Activated T-cell treated with anti-CD3 and anti-CD28 coated beads, Interleukin-2, amount 50 U/mL, for 4 hours (primary cell): ENCODE measurements at regions not wholly inside any gene's neighbourhood (a gene's known extent, or its start where the extent isn't known, plus 50 kb on each side); places are given as distances from the start of the nearest gene placed in this dataset.
"Not testable (repeated sequence)": the region's sequence is repeated elsewhere in the genome, so short reads cannot be mapped to it uniquely, and the experiment has no call there.

Experiments used
- ATAC-seq, 2 donors: fragments of 200-7000 bp; cut with Tn5 transposase; one replicate each; pipeline ENCODE4 v1.10.0; 2021
- DNase-seq: peaks from one replicate; pipeline ENCODE4 v3.0.0-alpha.2; 2020
- H3K27me3 Mint-ChIP-seq: one replicate; pipeline ENCODE4 v1.8.0; 2021; ENCODE audit warnings: low read depth, mixed read lengths
- H3K36me3 Mint-ChIP-seq: one replicate; pipeline ENCODE4 v1.8.0; 2022; ENCODE audit warnings: mixed read lengths; ENCODE audit not compliant: insufficient read depth
- H3K4me1 Mint-ChIP-seq: one replicate; pipeline ENCODE4 v1.8.0; 2021; ENCODE audit warnings: low read depth, mixed read lengths
- H3K4me3 Mint-ChIP-seq: one replicate; pipeline ENCODE4 v1.8.0; 2021; ENCODE audit warnings: mild to moderate bottlenecking, moderate library complexity, mixed read lengths
- H3K9me3 Mint-ChIP-seq: one replicate; pipeline ENCODE4 v1.8.0; 2021; ENCODE audit warnings: mixed read lengths

GRCh38 chr11:106152013-106152412 is 74.6 kb downstream of the AASDHPPT start:
- no peak for ATAC-seq
- Mint-ChIP-seq H3K9me3 (peaks cover under 1% of the 10 kb centered on the region), H3K4me1 (no peaks in the 10 kb centered on the region), H3K4me3 (no peak overlapping the region), H3K27me3 (peaks cover 11% of the 10 kb centered on the region), H3K36me3 (no peaks in the 10 kb centered on the region)
- no peak for DNase-seq

- Mint-ChIP-seq H3K27me3 (peaks cover 12% of the 10 kb centered on the region), H3K4me3 (no peak overlapping the region), H3K4me1 (no peaks in the 10 kb centered on the region), H3K9me3 (no peaks in the 10 kb centered on the region), H3K36me3 (no peaks in the 10 kb centered on the region)
- DNase-seq: no peak
- no peak for ATAC-seq
These were observed 75.4 kb downstream of the AASDHPPT start for GRCh38 chr11:106152824-106153223.

- no peak for DNase-seq
These were observed 79.0 kb downstream of the AASDHPPT start for GRCh38 chr11:106156290-106156937.

GRCh38 chr11:106158406-106158805 is 80.9 kb downstream of the AASDHPPT start:
- DNase-seq (no peak), ATAC-seq (no peak)
- Mint-ChIP-seq H3K36me3 (no peaks in the 10 kb centered on the region), H3K4me1 (peaks cover 4% of the 10 kb centered on the region), H3K27me3 (peaks cover 9% of the 10 kb centered on the region), H3K4me3 (no peak overlapping the region), H3K9me3 (no peaks in the 10 kb centered on the region)

More at GRCh38 chr11:106156290-106156937, 79.0 kb downstream of the AASDHPPT start:
- Mint-ChIP-seq H3K4me1 (peaks cover 4% of the 10 kb centered on the region), H3K27me3 (peaks cover 12% of the 10 kb centered on the region), H3K36me3 (no peaks in the 10 kb centered on the region), H3K9me3 (no peaks in the 10 kb centered on the region), H3K4me3 (no peak overlapping the region)
- ATAC-seq: peak in 1 of 2 donors; percentile 37

GRCh38 chr11:106159836-106160235 is 82.4 kb downstream of the AASDHPPT start:
- no peak for DNase-seq
- Mint-ChIP-seq H3K4me3 (no peak overlapping the region), H3K9me3 (no peaks in the 10 kb centered on the region), H3K36me3 (no peaks in the 10 kb centered on the region), H3K4me1 (peaks cover 4% of the 10 kb centered on the region), H3K27me3 (peaks cover 4% of the 10 kb centered on the region)
- ATAC-seq: no peak

GRCh38 chr11:106160494-106160893 is 83.0 kb downstream of the AASDHPPT start:
- no peaks in the 10 kb centered on the region for H3K9me3 Mint-ChIP-seq
- ATAC-seq: no peak
- H3K4me1 Mint-ChIP-seq: peaks cover 4% of the 10 kb centered on the region
- DNase-seq: no peak
- H3K27me3 Mint-ChIP-seq: peaks cover 4% of the 10 kb centered on the region
- no peak overlapping the region for H3K4me3 Mint-ChIP-seq
- H3K36me3 Mint-ChIP-seq: no peaks in the 10 kb centered on the region

- H3K36me3 Mint-ChIP-seq: no peaks in the 10 kb centered on the region
These were observed 84.5 kb downstream of the AASDHPPT start for GRCh38 chr11:106161775-106162634.

GRCh38 chr11:106167085-106167484 is 89.6 kb downstream of the AASDHPPT start:
- no peaks in the 10 kb centered on the region for H3K4me1 Mint-ChIP-seq
- ATAC-seq: no peak
- no peak for DNase-seq
- no peaks in the 10 kb centered on the region for H3K27me3 Mint-ChIP-seq
- peaks cover 14% of the 10 kb centered on the region for H3K9me3 Mint-ChIP-seq
- H3K36me3 Mint-ChIP-seq: no peaks in the 10 kb centered on the region
- H3K4me3 Mint-ChIP-seq: no peak overlapping the region

More at GRCh38 chr11:106161775-106162634, 84.5 kb downstream of the AASDHPPT start:
- no peak for ATAC-seq
- H3K27me3 Mint-ChIP-seq: peaks cover 1% of the 10 kb centered on the region
- no peak for DNase-seq
- H3K4me3 Mint-ChIP-seq: no peak overlapping the region
- H3K4me1 Mint-ChIP-seq: peaks cover 4% of the 10 kb centered on the region
- peaks cover 8% of the 10 kb centered on the region for H3K9me3 Mint-ChIP-seq

- Mint-ChIP-seq H3K36me3 (no peaks in the 10 kb centered on the region), H3K4me3 (no peak overlapping the region), H3K4me1 (no peaks in the 10 kb centered on the region), H3K27me3 (no peaks in the 10 kb centered on the region), H3K9me3 (peaks cover 1% of the 10 kb centered on the region)
- DNase-seq: no peak
- ATAC-seq: no peak
These were observed 95.0 kb downstream of the AASDHPPT start for GRCh38 chr11:106172386-106172991.

- no peaks in the 10 kb centered on the region for H3K9me3 Mint-ChIP-seq
- DNase-seq (no peak), ATAC-seq (no peak)
- H3K36me3 Mint-ChIP-seq: no peaks in the 10 kb centered on the region
- H3K4me1 Mint-ChIP-seq: no peaks in the 10 kb centered on the region
- no peak overlapping the region for H3K4me3 Mint-ChIP-seq
- H3K27me3 Mint-ChIP-seq: no peaks in the 10 kb centered on the region
These were observed 95.8 kb downstream of the AASDHPPT start for GRCh38 chr11:106173291-106173690.

- DNase-seq, H3K36me3 Mint-ChIP-seq, H3K4me3 Mint-ChIP-seq, ATAC-seq, H3K9me3 Mint-ChIP-seq, H3K4me1 Mint-ChIP-seq, H3K27me3 Mint-ChIP-seq: not testable (repeated sequence)
These were observed 96.5 kb downstream of the AASDHPPT start for GRCh38 chr11:106174003-106174402.

GRCh38 chr11:106176817-106177216 is 99.4 kb downstream of the AASDHPPT start:
- Mint-ChIP-seq H3K9me3 (peaks cover 5% of the 10 kb centered on the region), H3K4me3 (no peak overlapping the region), H3K4me1 (no peaks in the 10 kb centered on the region), H3K27me3 (peaks cover 4% of the 10 kb centered on the region), H3K36me3 (no peaks in the 10 kb centered on the region)
- no peak for DNase-seq
- no peak for ATAC-seq

- peaks cover 4% of the 10 kb centered on the region for H3K27me3 Mint-ChIP-seq
- ATAC-seq: no peak
- H3K36me3 Mint-ChIP-seq: no peaks in the 10 kb centered on the region
- no peak overlapping the region for H3K4me3 Mint-ChIP-seq
- H3K9me3 Mint-ChIP-seq: peaks cover 5% of the 10 kb centered on the region
- H3K4me1 Mint-ChIP-seq: no peaks in the 10 kb centered on the region
- DNase-seq: no peak
These were observed 99.8 kb downstream of the AASDHPPT start for GRCh38 chr11:106177311-106177710.

GRCh38 chr11:106178361-106178760 is 100.9 kb downstream of the AASDHPPT start:
- peaks cover 4% of the 10 kb centered on the region for H3K27me3 Mint-ChIP-seq
- H3K9me3 Mint-ChIP-seq: peaks cover 5% of the 10 kb centered on the region
- ATAC-seq: no peak
- no peaks in the 10 kb centered on the region for H3K4me1 Mint-ChIP-seq
- H3K36me3 Mint-ChIP-seq: no peaks in the 10 kb centered on the region
- DNase-seq: no peak
- H3K4me3 Mint-ChIP-seq: no peak overlapping the region
